Activated T-helper 1 cell treated with anti-CD3 and anti-CD28 coated beads, Interleukin-12 subunit alpha, Interleukin-12 subunit beta, Interleukin-2, Interleukin-4 antibody, amounts not matched to agents 30 ng/mL and 10 ng/mL and 1 ng/mL, durations not matched to agents 14 hours and 24 hours and 36 hours (primary cell): ENCODE measurements at regions not wholly inside any gene's neighbourhood (a gene's known extent, or its start where the extent isn't known, plus 50 kb on each side); places are given as distances from the start of the nearest gene placed in this dataset.

ENCODE experiments used
- DNase-seq: peaks from one replicate; pipeline ENCODE4 v3.0.0; 2021; ENCODE audit warnings: low spot score
- H3K27ac Mint-ChIP-seq: one replicate; pipeline ENCODE4 v1.8.0; 2021; ENCODE audit warnings: mild to moderate bottlenecking, mixed read lengths
- H3K27me3 Mint-ChIP-seq: one replicate; pipeline ENCODE4 v1.8.0; 2022; ENCODE audit warnings: mild to moderate bottlenecking, moderate library complexity, mixed read lengths; ENCODE audit not compliant: insufficient read depth
- H3K36me3 Mint-ChIP-seq: one replicate; pipeline ENCODE4 v1.8.0; 2021; ENCODE audit warnings: low read depth, mixed read lengths
- H3K4me1 Mint-ChIP-seq: one replicate; pipeline ENCODE4 v1.8.0; 2021; ENCODE audit warnings: low read depth, mixed read lengths
- H3K4me3 Mint-ChIP-seq: one replicate; pipeline ENCODE4 v1.8.0; 2021; ENCODE audit warnings: mild to moderate bottlenecking, moderate library complexity, mixed read lengths
- H3K9me3 Mint-ChIP-seq: one replicate; pipeline ENCODE4 v1.8.0; 2021; ENCODE audit warnings: mixed read lengths
- intact Hi-C: fragments of 100-400 bp; cut with micrococcal nuclease; formaldehyde crosslinking; loops from one replicate; pipeline ENCODE4 v1.15.1; 2024

GRCh38 chr9:24434183-24434582 is 111.5 kb downstream of the IZUMO3 start:
- intact Hi-C loops = no loop called here
- Mint-ChIP-seq H3K4me1 (no peaks in the 10 kb centered on the region), H3K27ac (no peak overlapping the region), H3K36me3 (no peaks in the 10 kb centered on the region), H3K27me3 (no peaks in the 10 kb centered on the region), H3K9me3 (peaks cover 9% of the 10 kb centered on the region), H3K4me3 (no peak overlapping the region)
- no peak for DNase-seq

- H3K27me3 Mint-ChIP-seq = no peaks in the 10 kb centered on the region
- no peaks in the 10 kb centered on the region for H3K4me1 Mint-ChIP-seq
- H3K4me3 Mint-ChIP-seq = no peak overlapping the region
- DNase-seq = no peak
- intact Hi-C loops = no loop called here
- no peak overlapping the region for H3K27ac Mint-ChIP-seq
- no peaks in the 10 kb centered on the region for H3K36me3 Mint-ChIP-seq
- H3K9me3 Mint-ChIP-seq = peaks cover 29% of the 10 kb centered on the region
Measured at GRCh38 chr9:24416136-24416535, 129.6 kb downstream of the IZUMO3 start.

GRCh38 chr9:24413651-24414050 is 132.0 kb downstream of the IZUMO3 start:
- no peaks in the 10 kb centered on the region for H3K27me3 Mint-ChIP-seq

GRCh38 chr9:24398466-24398865 is 147.2 kb downstream of the IZUMO3 start:
- Mint-ChIP-seq H3K27me3 (no peaks in the 10 kb centered on the region), H3K4me1 (no peaks in the 10 kb centered on the region), H3K9me3 (peaks cover 16% of the 10 kb centered on the region), H3K4me3 (no peak overlapping the region), H3K27ac (no peak overlapping the region), H3K36me3 (no peaks in the 10 kb centered on the region)
- DNase-seq = no peak
- intact Hi-C loops = no loop called here

More at GRCh38 chr9:24413651-24414050, 132.0 kb downstream of the IZUMO3 start:
- DNase-seq = no peak
- Mint-ChIP-seq H3K27ac (no peak overlapping the region), H3K36me3 (no peaks in the 10 kb centered on the region), H3K4me3 (no peak overlapping the region), H3K4me1 (no peaks in the 10 kb centered on the region), H3K9me3 (peaks cover 33% of the 10 kb centered on the region)
- intact Hi-C loops = no loop called here

- Mint-ChIP-seq H3K27ac (no peak overlapping the region), H3K4me3 (no peak overlapping the region), H3K36me3 (no peaks in the 10 kb centered on the region), H3K4me1 (no peaks in the 10 kb centered on the region), H3K27me3 (no peaks in the 10 kb centered on the region), H3K9me3 (peaks cover 17% of the 10 kb centered on the region)
- intact Hi-C loops = no loop called here
- DNase-seq = no peak
Measured at GRCh38 chr9:24391095-24391494, 154.6 kb downstream of the IZUMO3 start.

GRCh38 chr9:24385077-24385476 is 160.6 kb downstream of the IZUMO3 start:
- Mint-ChIP-seq H3K36me3 (no peaks in the 10 kb centered on the region), H3K27ac (no peak overlapping the region), H3K4me1 (no peaks in the 10 kb centered on the region), H3K4me3 (no peak overlapping the region), H3K27me3 (no peaks in the 10 kb centered on the region), H3K9me3 (peaks cover 22% of the 10 kb centered on the region)
- intact Hi-C loops = no loop called here
- no peak for DNase-seq

GRCh38 chr9:24382566-24382965 is 163.1 kb downstream of the IZUMO3 start:
- H3K9me3 Mint-ChIP-seq = peaks cover 18% of the 10 kb centered on the region

GRCh38 chr9:24381205-24381604 is 164.5 kb downstream of the IZUMO3 start:
- Mint-ChIP-seq H3K4me1 (no peaks in the 10 kb centered on the region), H3K4me3 (no peak overlapping the region), H3K9me3 (peaks cover 18% of the 10 kb centered on the region), H3K27me3 (no peaks in the 10 kb centered on the region), H3K36me3 (no peaks in the 10 kb centered on the region), H3K27ac (no peak overlapping the region)
- intact Hi-C loops = no loop called here
- no peak for DNase-seq

More at GRCh38 chr9:24382566-24382965, 163.1 kb downstream of the IZUMO3 start:
- Mint-ChIP-seq H3K4me1 (no peaks in the 10 kb centered on the region), H3K36me3 (no peaks in the 10 kb centered on the region), H3K4me3 (no peak overlapping the region), H3K27ac (no peak overlapping the region), H3K27me3 (no peaks in the 10 kb centered on the region)
- no peak for DNase-seq
- intact Hi-C loops = no loop called here

- intact Hi-C loops = no loop called here
- no peaks in the 10 kb centered on the region for H3K4me1 Mint-ChIP-seq
Measured at GRCh38 chr9:24359046-24359445, 186.7 kb downstream of the IZUMO3 start.

GRCh38 chr9:24351973-24352372 is 193.7 kb downstream of the IZUMO3 start:
- Mint-ChIP-seq H3K4me3 (no peak overlapping the region), H3K27me3 (no peaks in the 10 kb centered on the region), H3K27ac (no peak overlapping the region), H3K36me3 (no peaks in the 10 kb centered on the region), H3K4me1 (no peaks in the 10 kb centered on the region), H3K9me3 (peaks cover 21% of the 10 kb centered on the region)
- no peak for DNase-seq
- intact Hi-C loops = no loop called here

More at GRCh38 chr9:24359046-24359445, 186.7 kb downstream of the IZUMO3 start:
- Mint-ChIP-seq H3K27me3 (no peaks in the 10 kb centered on the region), H3K9me3 (peaks cover 47% of the 10 kb centered on the region), H3K27ac (no peak overlapping the region), H3K4me3 (no peak overlapping the region), H3K36me3 (no peaks in the 10 kb centered on the region)
- DNase-seq = no peak

GRCh38 chr9:24351258-24351657 is 194.4 kb downstream of the IZUMO3 start:
- Mint-ChIP-seq H3K27ac (no peak overlapping the region), H3K36me3 (no peaks in the 10 kb centered on the region), H3K4me3 (no peak overlapping the region), H3K4me1 (no peaks in the 10 kb centered on the region), H3K9me3 (peaks cover 26% of the 10 kb centered on the region), H3K27me3 (no peaks in the 10 kb centered on the region)
- intact Hi-C loops = no loop called here
- no peak for DNase-seq

- no peaks in the 10 kb centered on the region for H3K27me3 Mint-ChIP-seq
Measured at GRCh38 chr9:24342457-24342856, 203.2 kb downstream of the IZUMO3 start.

GRCh38 chr9:24333629-24334028 is 212.1 kb downstream of the IZUMO3 start:
- Mint-ChIP-seq H3K9me3 (peaks cover 19% of the 10 kb centered on the region), H3K4me1 (no peaks in the 10 kb centered on the region), H3K27me3 (no peaks in the 10 kb centered on the region), H3K27ac (no peak overlapping the region), H3K4me3 (no peak overlapping the region), H3K36me3 (no peaks in the 10 kb centered on the region)
- intact Hi-C loops = no loop called here
- DNase-seq = no peak

More at GRCh38 chr9:24342457-24342856, 203.2 kb downstream of the IZUMO3 start:
- H3K9me3 Mint-ChIP-seq = peaks cover 15% of the 10 kb centered on the region
- no peaks in the 10 kb centered on the region for H3K4me1 Mint-ChIP-seq
- H3K27ac Mint-ChIP-seq = no peak overlapping the region
- intact Hi-C loops = no loop called here
- DNase-seq = no peak
- H3K4me3 Mint-ChIP-seq = no peak overlapping the region
- H3K36me3 Mint-ChIP-seq = no peaks in the 10 kb centered on the region

GRCh38 chr9:24298912-24299311 is 246.8 kb downstream of the IZUMO3 start:
- Mint-ChIP-seq H3K27me3 (no peaks in the 10 kb centered on the region), H3K4me3 (no peak overlapping the region), H3K36me3 (no peaks in the 10 kb centered on the region), H3K27ac (no peak overlapping the region), H3K9me3 (peaks cover 33% of the 10 kb centered on the region), H3K4me1 (no peaks in the 10 kb centered on the region)
- no peak for DNase-seq
- intact Hi-C loops = no loop called here
